ENCODE measurements at regions not wholly inside any gene's neighbourhood (a gene's known extent, or its start where the extent isn't known, plus 50 kb on each side); places are given as distances from the start of the nearest gene placed in this dataset.

DNA sequence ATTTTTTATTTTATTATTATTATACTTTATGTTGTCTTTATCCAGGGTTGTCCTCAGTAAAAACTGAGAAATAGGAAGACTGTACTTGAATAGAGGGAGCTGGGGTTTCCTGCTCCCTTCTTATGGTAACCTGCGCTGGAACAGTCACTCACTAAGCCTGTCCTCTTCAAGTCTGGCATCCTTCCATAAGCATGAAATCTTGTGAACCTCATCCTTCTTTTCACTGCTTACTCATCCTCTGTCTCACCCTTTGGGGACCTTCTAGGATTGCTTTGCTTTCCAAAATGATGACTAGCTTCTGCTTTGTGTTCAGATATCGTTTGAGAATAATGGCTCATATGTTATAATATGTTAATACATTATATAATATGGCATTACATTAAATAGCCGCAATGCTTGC, 90.6 kb downstream of the C6orf118 start:
- TF ChIP-seq, protein P1, sequence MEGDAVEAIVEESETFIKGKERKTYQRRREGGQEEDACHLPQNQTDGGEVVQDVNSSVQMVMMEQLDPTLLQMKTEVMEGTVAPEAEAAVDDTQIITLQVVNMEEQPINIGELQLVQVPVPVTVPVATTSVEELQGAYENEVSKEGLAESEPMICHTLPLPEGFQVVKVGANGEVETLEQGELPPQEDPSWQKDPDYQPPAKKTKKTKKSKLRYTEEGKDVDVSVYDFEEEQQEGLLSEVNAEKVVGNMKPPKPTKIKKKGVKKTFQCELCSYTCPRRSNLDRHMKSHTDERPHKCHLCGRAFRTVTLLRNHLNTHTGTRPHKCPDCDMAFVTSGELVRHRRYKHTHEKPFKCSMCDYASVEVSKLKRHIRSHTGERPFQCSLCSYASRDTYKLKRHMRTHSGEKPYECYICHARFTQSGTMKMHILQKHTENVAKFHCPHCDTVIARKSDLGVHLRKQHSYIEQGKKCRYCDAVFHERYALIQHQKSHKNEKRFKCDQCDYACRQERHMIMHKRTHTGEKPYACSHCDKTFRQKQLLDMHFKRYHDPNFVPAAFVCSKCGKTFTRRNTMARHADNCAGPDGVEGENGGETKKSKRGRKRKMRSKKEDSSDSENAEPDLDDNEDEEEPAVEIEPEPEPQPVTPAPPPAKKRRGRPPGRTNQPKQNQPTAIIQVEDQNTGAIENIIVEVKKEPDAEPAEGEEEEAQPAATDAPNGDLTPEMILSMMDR (IDR thresholded peaks at IDR 0.05) = no peak

DNA sequence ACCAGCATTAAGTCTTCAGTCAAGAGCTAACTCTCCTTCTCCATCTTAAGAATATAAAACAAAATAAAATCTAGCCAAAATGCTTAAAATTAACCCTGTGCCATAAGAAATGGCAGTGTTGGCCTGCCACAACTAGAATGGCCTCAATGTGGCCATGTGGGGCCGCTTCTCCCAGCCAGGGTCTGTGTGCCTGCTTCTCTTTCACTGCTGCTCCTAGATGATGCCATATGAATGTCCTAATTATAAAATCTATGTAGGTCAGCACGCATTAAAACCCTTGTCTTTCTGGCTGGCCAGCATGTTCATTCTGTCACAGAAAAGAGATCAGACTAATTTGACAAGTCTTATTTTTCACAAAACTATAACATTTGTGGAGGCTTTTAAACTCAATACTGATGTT, 102.6 kb downstream of the C6orf118 start:
- TF ChIP-seq, protein P1 (IDR thresholded peaks at IDR 0.05) = no peak

DNA sequence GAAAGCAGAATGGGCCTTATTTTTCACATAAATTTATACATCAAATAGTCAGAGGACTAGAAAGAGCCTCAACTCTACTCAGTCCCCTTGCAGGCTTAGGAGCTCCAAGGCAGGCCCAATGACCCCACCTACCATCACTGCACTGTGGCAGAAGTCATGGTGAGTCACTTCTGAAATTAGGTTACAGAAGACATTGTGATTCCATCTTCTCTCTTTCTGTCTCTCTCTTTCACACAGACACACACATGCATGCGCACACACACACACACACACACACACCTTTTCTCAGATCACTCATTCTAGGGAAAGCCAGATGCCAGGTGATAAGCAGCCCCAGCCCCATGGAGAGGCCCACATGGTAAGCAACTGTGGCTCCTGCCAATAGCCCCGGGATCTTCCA, 103.8 kb downstream of the C6orf118 start:
- TF ChIP-seq, protein P1 (IDR thresholded peaks at IDR 0.05) = no peak

DNA sequence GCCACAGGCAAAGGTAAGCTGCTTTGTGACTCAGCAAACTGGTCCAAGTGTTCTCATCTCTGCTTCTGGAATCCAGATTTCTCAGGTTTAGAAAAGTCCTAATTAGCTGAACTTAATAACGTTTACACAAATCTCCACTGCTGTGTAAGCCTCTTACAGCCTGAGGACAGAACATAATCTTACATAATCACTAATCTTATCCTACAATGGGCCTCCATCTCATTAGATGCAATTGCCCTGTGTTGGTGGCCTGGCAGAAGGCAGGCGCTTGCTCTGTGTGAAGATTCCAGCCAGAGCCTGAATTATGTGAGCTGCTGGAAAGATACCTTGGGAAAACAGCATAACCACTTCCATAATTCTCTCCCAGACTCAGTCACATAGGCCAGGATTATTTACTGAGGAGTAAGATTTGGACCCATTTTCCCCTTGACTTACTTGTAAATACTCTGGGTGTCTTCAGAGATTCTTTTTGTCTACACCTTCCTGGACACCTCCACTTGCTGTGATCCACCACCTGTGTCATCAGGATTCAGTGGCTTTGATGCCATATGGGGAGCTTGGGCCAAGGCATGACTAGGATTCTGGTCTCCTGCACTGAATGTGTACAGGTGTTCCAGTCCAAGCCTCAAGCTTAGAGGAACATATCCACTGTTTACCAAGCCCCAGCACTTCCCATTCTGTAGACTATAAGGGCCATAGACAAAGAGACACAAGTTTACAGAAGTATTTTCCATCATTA, 104.4 kb downstream of the C6orf118 start:
- TF ChIP-seq, protein P1 (IDR thresholded peaks at IDR 0.05) = no peak

DNA sequence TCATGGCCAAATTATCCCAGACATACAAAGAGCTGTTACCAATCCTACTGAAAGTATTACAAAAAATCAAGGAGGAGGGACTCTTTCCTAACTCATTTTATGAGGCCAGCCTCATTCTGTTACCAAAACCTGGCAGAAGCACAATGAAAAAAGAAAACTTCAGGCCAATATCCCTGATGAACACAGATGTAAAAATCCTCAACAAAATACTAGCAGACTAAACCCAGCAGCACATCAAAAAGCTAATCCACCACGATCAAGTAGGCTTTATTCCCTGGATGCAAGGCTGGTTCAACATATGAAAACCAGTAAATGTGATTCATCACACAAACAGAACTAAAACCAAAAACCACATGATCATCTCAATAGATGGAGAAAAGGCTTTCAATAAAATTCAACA, 109.2 kb downstream of the C6orf118 start:
- TF ChIP-seq, protein P1 (IDR thresholded peaks at IDR 0.05) = no peak

DNA sequence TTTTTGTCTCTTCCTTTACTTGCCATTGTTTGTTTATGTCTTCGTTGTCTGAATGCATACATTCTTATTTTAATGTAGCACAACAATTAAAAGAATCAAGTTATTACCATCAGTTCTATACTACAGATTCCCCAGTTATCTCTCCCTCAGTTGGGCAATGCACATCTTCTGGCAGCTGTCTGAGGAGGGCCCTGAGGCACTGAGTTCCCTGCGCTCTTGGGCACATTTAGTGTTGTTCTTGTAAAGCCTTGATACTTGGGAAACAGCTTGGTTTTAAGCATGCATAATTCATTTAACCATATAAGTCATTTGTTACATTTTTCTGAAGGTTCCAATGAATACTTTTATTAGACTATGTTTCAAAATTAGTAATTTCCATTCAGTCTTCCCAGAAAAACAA, 117.9 kb downstream of the C6orf118 start:
- TF ChIP-seq, protein P1 (IDR thresholded peaks at IDR 0.05) = no peak

DNA sequence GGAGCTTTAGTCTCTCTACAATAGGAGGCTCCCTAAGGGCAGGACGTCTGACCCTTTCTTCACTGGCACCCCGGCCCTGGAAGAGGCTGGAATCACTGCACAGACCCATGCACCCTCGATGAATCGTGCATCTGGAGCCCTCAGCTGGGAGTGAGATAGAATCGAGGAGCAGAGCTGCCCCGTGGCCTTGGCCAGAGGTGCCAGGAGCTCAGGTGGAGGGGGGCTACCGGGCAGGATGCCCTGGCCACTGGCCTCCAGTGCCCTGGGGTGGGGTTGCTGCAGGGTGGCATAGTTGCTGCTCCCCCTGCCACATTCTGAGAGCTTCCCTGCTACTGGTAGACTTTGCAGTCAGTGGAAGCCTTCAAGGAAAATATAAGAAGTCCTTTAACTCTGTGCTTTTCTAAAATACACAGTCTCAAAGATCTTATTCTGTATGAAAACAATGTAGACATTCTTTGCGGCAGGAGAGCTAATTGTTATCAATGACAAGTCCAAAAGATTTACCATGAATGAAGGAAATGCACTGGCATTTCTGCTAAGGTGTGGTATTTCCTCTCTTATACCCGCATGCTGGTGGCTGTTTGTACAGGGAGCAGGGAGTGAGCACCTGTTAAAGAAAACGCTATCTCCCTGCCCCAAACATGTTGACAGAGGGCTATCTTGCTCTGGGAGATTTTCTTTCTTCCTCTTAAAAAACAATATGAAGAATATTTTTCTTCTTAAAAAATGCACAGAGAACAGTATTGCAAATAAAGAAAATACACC, 122.8 kb downstream of the C6orf118 start:
- TF ChIP-seq, protein P1 (IDR thresholded peaks at IDR 0.05) = no peak
